ENCODE measurements at regions not wholly inside any gene's neighbourhood (a gene's known extent, or its start where the extent isn't known, plus 50 kb on each side); places are given as distances from the start of the nearest gene placed in this dataset.
"Not testable (repeated sequence)": the region's sequence is repeated elsewhere in the genome, so short reads cannot be mapped to it uniquely, and the experiment has no call there.

- no peak for DNase-seq
Measured at GRCh38 chr4:132669786-132670185, 479.3 kb upstream of the PCDH10 start.

GRCh38 chr4:132670557-132670956 lies 478.5 kb upstream of the PCDH10 start:
- no peak for DNase-seq

GRCh38 chr4:132683957-132684356 lies 465.1 kb upstream of the PCDH10 start:
- no peak for DNase-seq

- no peak for DNase-seq
Measured at GRCh38 chr4:132691026-132691425, 458.1 kb upstream of the PCDH10 start.

GRCh38 chr4:132691668-132692067 lies 457.4 kb upstream of the PCDH10 start:
- DNase-seq = no peak

- DNase-seq = no peak
Measured at GRCh38 chr4:132694775-132695174, 454.3 kb upstream of the PCDH10 start.

GRCh38 chr4:132697505-132697904 lies 451.6 kb upstream of the PCDH10 start:
- not testable (repeated sequence) for DNase-seq

GRCh38 chr4:132707955-132708354 lies 441.1 kb upstream of the PCDH10 start:
- no peak for DNase-seq

- no peak for DNase-seq
Measured at GRCh38 chr4:132709056-132709455, 440.0 kb upstream of the PCDH10 start.

- no peak for DNase-seq
Measured at GRCh38 chr4:132710971-132711370, 438.1 kb upstream of the PCDH10 start.

GRCh38 chr4:132737344-132737743 lies 411.8 kb upstream of the PCDH10 start:
- DNase-seq = no peak

- no peak for DNase-seq
Measured at GRCh38 chr4:132759199-132759780, 389.8 kb upstream of the PCDH10 start.

GRCh38 chr4:132763465-132763864 lies 385.6 kb upstream of the PCDH10 start:
- DNase-seq = no peak

- DNase-seq = no peak
Measured at GRCh38 chr4:132767901-132768300, 381.2 kb upstream of the PCDH10 start.

GRCh38 chr4:132770776-132771175 lies 378.3 kb upstream of the PCDH10 start:
- no peak for DNase-seq

GRCh38 chr4:132792310-132792709 lies 356.8 kb upstream of the PCDH10 start:
- DNase-seq = no peak

GRCh38 chr4:132797856-132798255 lies 351.2 kb upstream of the PCDH10 start:
- DNase-seq = no peak

- DNase-seq = no peak
Measured at GRCh38 chr4:132809298-132810032, 339.6 kb upstream of the PCDH10 start.

- not testable (repeated sequence) for DNase-seq
Measured at GRCh38 chr4:132813061-132813460, 336.0 kb upstream of the PCDH10 start.

GRCh38 chr4:132818091-132818490 lies 331.0 kb upstream of the PCDH10 start:
- DNase-seq = no peak

GRCh38 chr4:132823419-132823818 lies 325.7 kb upstream of the PCDH10 start:
- no peak for DNase-seq

- no peak for DNase-seq
Measured at GRCh38 chr4:132824761-132825160, 324.3 kb upstream of the PCDH10 start.

GRCh38 chr4:132827522-132827921 lies 321.6 kb upstream of the PCDH10 start:
- DNase-seq = no peak

GRCh38 chr4:132838244-132838643 lies 310.9 kb upstream of the PCDH10 start:
- DNase-seq = no peak

All from hypothalamus (tissue), 51 donors.